GM23338 (cell line): ENCODE measurements at regions not wholly inside any gene's neighbourhood (a gene's known extent, or its start where the extent isn't known, plus 50 kb on each side); places are given as distances from the start of the nearest gene placed in this dataset.

Source experiments
- ATAC-seq: fragments of 200-7000 bp; cut with Tn5 transposase; 3 replicates; pipeline ENCODE4 v1.9.1; 2020
- DNase-seq: peaks from one replicate; pipeline ENCODE4 v3.0.0-alpha.2; 2015; ENCODE audit warnings: low spot score
- H2AFZ ChIP-seq: fragments of 200-600 bp; sonication (generic); 2 replicates; pipeline ENCODE4 v1.8.0; 2016; ENCODE audit warnings: antibody characterized with exemption, mild to moderate bottlenecking, moderate library complexity
- H3F3A ChIP-seq: fragments of 200-600 bp; sonication (generic); replicated peaks from 2 replicates; pipeline ENCODE4 v1.8.0; 2017; ENCODE audit warnings: antibody characterized with exemption, mixed run types, low read depth
- H3K27ac ChIP-seq: fragments of 200-600 bp; sonication (generic); 2 replicates; pipeline ENCODE4 v1.6.1; 2016; ENCODE audit warnings: low read depth
- H3K27me3 ChIP-seq: fragments of 200-600 bp; sonication (generic); 2 replicates; pipeline ENCODE4 v1.8.0; 2016; ENCODE audit warnings: mild to moderate bottlenecking, mixed run types, moderate library complexity; ENCODE audit not compliant: insufficient read depth
- H3K36me3 ChIP-seq: fragments of 200-600 bp; sonication (generic); 2 replicates; pipeline ENCODE4 v1.8.0; 2016; ENCODE audit warnings: mild to moderate bottlenecking; ENCODE audit not compliant: insufficient read depth
- H3K4me1 ChIP-seq: fragments of 200-600 bp; sonication (generic); 2 replicates; pipeline ENCODE4 v1.8.0; 2016; ENCODE audit warnings: mild to moderate bottlenecking, moderate library complexity; ENCODE audit not compliant: insufficient read depth
- H3K4me2 ChIP-seq: fragments of 200-600 bp; sonication (generic); 2 replicates; pipeline ENCODE4 v1.7.1; 2017; ENCODE audit warnings: mixed run types
- H3K4me3 ChIP-seq: fragments of 200-600 bp; sonication (generic); 2 replicates; pipeline ENCODE4 v1.6.1; 2016; ENCODE audit warnings: mixed run types
- H3K79me2 ChIP-seq: fragments of 200-600 bp; sonication (generic); replicated peaks from 2 replicates; pipeline ENCODE4 v1.8.0; 2017; ENCODE audit warnings: mild to moderate bottlenecking; ENCODE audit not compliant: insufficient read depth
- H3K9me2 ChIP-seq: fragments of 200-600 bp; sonication (generic); 2 replicates; pipeline ENCODE4 v1.8.0; 2017; ENCODE audit not compliant: insufficient read depth
- H4K20me1 ChIP-seq: fragments of 200-600 bp; sonication (generic); replicated peaks from 2 replicates; pipeline ENCODE4 v1.8.0; 2017; ENCODE audit warnings: mild to moderate bottlenecking; ENCODE audit not compliant: insufficient read depth
- H3K27ac Mint-ChIP-seq: 2 replicates; pipeline ENCODE4 v1.8.0; 2020; ENCODE audit warnings: inconsistent platforms, mild to moderate bottlenecking, moderate library complexity, mixed read lengths
- H3K27me3 Mint-ChIP-seq: 3 replicates; pipeline ENCODE4 v1.8.0; 2022; ENCODE audit warnings: low read depth, mild to moderate bottlenecking, moderate library complexity, mixed read lengths, inconsistent platforms; ENCODE audit not compliant: insufficient read depth, poor library complexity
- H3K36me3 Mint-ChIP-seq: 3 replicates; pipeline ENCODE4 v1.8.0; 2021; ENCODE audit warnings: low read depth, mild to moderate bottlenecking, inconsistent platforms, moderate library complexity, mixed read lengths
- H3K4me1 Mint-ChIP-seq: 3 replicates; pipeline ENCODE4 v1.8.0; 2020; ENCODE audit warnings: mild to moderate bottlenecking, inconsistent platforms, mixed read lengths
- H3K4me3 Mint-ChIP-seq: 3 replicates; pipeline ENCODE4 v1.8.0; 2021; ENCODE audit warnings: moderate library complexity, mild to moderate bottlenecking, inconsistent platforms, mixed read lengths
- H3K9me3 Mint-ChIP-seq: 3 replicates; pipeline ENCODE4 v1.8.0; 2020; ENCODE audit warnings: moderate library complexity, mild to moderate bottlenecking, inconsistent platforms, mixed read lengths
- CREB1 ChIP-seq: fragments of 250-450 bp; sonication (Bioruptor Pico); IDR thresholded peaks from 2 replicates; pipeline ENCODE4 v1.5.0; 2020; ENCODE audit warnings: low read depth, mild to moderate bottlenecking, moderate library complexity
- EZH2 ChIP-seq: fragments of 200-600 bp; sonication (generic); IDR thresholded peaks from one replicate; pipeline ENCODE4 v1.8.0; 2017; ENCODE audit warnings: antibody characterized with exemption, mild to moderate bottlenecking, low read depth; ENCODE audit not compliant: unreplicated experiment
- EZH2phosphoT487 ChIP-seq: fragments of 200-600 bp; sonication (generic); IDR thresholded peaks from one replicate; pipeline ENCODE4 v1.8.1; 2018; ENCODE audit warnings: antibody characterized with exemption; ENCODE audit not compliant: unreplicated experiment
- STAT1 ChIP-seq: IDR thresholded peaks from one replicate; pipeline ENCODE4 v1.6.1; 2016; ENCODE audit warnings: antibody characterized with exemption; ENCODE audit not compliant: unreplicated experiment
- ZNF114 ChIP-seq: fragments of 250-450 bp; sonication (Bioruptor Pico); IDR thresholded peaks from 2 replicates; pipeline ENCODE4 v1.5.0; 2020; ENCODE audit warnings: mild to moderate bottlenecking, moderate library complexity
- ZNF331 ChIP-seq: fragments of 250-450 bp; sonication (Bioruptor Pico); IDR thresholded peaks from 2 replicates; pipeline ENCODE4 v1.5.0; 2020; ENCODE audit warnings: low read depth, mild to moderate bottlenecking, moderate library complexity
- TF ChIP-seq, protein P1 (sequence below): fragments of 250-450 bp; sonication (Bioruptor Pico); IDR thresholded peaks from 2 replicates; pipeline ENCODE4 v1.5.0; 2020; ENCODE audit warnings: mild to moderate bottlenecking, moderate library complexity
- TF ChIP-seq, protein P2 (sequence below): IDR thresholded peaks from 2 replicates; pipeline ENCODE4 v1.6.1; 2016; ENCODE audit warnings: antibody characterized with exemption

DNA sequence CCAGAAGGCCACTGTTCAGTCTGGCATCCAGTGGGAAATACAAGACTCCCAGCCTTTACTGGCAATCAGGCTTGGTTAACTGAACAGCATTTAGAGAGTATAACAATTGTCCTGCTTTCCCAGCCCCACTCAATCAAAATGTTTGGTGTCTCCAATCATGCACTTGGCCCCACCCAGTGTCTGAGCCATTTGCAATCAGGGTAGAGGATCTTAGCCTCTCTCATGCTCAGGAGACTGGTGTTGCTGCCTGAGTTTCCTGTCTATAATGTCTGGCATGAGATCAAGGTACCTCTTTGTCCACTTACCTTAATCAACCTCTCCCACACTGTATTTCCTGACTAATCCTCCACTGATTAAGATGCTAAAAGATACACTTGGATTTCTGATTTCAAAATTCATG lies 290.2 kb upstream of the GHITM start:
- Histone ChIP-seq H3K4me1 (no peaks in the 10 kb centered on the region), H3K27ac (no peak overlapping the region), H4K20me1 (no peaks in the 10 kb centered on the region), H3K36me3 (no peaks in the 10 kb centered on the region), H3K4me2 (no peak overlapping the region), H3K79me2 (no peaks in the 10 kb centered on the region), H3K27me3 (no peaks in the 10 kb centered on the region), H3F3A (no peaks in the 10 kb centered on the region), H2AFZ (no peak overlapping the region), H3K9me2 (no peaks in the 10 kb centered on the region), H3K4me3 (no peak overlapping the region)
- H3K36me3 Mint-ChIP-seq: no peaks in the 10 kb centered on the region
- no peak overlapping the region for H3K4me3 Mint-ChIP-seq
- H3K27ac Mint-ChIP-seq: no peak overlapping the region
- no peaks in the 10 kb centered on the region for H3K27me3 Mint-ChIP-seq
- ATAC-seq (no peak), DNase-seq (no peak)
- H3K4me1 Mint-ChIP-seq: no peaks in the 10 kb centered on the region
- TF ChIP-seq EZH2: no peak
- TF ChIP-seq, protein P1, sequence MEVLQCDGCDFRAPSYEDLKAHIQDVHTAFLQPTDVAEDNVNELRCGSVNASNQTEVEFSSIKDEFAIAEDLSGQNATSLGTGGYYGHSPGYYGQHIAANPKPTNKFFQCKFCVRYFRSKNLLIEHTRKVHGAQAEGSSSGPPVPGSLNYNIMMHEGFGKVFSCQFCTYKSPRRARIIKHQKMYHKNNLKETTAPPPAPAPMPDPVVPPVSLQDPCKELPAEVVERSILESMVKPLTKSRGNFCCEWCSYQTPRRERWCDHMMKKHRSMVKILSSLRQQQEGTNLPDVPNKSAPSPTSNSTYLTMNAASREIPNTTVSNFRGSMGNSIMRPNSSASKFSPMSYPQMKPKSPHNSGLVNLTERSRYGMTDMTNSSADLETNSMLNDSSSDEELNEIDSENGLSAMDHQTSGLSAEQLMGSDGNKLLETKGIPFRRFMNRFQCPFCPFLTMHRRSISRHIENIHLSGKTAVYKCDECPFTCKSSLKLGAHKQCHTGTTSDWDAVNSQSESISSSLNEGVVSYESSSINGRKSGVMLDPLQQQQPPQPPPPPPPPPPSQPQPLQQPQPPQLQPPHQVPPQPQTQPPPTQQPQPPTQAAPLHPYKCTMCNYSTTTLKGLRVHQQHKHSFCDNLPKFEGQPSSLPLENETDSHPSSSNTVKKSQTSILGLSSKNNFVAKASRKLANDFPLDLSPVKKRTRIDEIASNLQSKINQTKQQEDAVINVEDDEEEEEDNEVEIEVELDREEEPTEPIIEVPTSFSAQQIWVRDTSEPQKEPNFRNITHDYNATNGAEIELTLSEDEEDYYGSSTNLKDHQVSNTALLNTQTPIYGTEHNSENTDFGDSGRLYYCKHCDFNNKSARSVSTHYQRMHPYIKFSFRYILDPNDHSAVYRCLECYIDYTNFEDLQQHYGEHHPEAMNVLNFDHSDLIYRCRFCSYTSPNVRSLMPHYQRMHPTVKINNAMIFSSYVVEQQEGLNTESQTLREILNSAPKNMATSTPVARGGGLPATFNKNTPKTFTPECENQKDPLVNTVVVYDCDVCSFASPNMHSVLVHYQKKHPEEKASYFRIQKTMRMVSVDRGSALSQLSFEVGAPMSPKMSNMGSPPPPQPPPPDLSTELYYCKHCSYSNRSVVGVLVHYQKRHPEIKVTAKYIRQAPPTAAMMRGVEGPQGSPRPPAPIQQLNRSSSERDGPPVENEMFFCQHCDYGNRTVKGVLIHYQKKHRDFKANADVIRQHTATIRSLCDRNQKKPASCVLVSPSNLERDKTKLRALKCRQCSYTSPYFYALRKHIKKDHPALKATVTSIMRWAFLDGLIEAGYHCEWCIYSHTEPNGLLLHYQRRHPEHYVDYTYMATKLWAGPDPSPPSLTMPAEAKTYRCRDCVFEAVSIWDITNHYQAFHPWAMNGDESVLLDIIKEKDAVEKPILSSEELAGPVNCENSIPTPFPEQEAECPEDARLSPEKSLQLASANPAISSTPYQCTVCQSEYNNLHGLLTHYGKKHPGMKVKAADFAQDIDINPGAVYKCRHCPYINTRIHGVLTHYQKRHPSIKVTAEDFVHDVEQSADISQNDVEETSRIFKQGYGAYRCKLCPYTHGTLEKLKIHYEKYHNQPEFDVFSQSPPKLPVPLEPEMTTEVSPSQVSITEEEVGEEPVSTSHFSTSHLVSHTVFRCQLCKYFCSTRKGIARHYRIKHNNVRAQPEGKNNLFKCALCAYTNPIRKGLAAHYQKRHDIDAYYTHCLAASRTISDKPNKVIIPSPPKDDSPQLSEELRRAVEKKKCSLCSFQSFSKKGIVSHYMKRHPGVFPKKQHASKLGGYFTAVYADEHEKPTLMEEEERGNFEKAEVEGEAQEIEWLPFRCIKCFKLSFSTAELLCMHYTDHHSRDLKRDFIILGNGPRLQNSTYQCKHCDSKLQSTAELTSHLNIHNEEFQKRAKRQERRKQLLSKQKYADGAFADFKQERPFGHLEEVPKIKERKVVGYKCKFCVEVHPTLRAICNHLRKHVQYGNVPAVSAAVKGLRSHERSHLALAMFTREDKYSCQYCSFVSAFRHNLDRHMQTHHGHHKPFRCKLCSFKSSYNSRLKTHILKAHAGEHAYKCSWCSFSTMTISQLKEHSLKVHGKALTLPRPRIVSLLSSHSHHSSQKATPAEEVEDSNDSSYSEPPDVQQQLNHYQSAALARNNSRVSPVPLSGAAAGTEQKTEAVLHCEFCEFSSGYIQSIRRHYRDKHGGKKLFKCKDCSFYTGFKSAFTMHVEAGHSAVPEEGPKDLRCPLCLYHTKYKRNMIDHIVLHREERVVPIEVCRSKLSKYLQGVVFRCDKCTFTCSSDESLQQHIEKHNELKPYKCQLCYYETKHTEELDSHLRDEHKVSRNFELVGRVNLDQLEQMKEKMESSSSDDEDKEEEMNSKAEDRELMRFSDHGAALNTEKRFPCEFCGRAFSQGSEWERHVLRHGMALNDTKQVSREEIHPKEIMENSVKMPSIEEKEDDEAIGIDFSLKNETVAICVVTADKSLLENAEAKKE (CRISPR knock-in tag): no peak
- TF ChIP-seq STAT1: no peak
- TF ChIP-seq ZNF114 (CRISPR knock-in tag): no peak
- peaks cover 15% of the 10 kb centered on the region for H3K9me3 Mint-ChIP-seq

DNA sequence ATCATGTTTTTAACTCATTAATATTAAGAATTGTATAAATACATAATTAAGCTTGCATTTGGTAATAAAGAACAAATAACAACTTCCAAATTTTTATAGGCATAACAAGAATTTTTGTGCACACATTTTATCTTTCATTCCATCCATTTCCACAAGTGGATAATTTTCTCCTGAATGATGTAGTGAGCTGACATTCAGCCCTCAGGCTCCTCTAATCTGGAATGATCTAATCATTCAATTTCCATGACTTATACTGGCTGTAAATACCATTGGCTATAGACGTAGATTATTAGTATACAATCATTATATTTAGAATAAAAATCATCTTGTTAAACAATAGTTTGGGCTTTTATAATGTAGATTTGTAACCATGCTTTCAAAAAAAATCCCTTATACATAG lies 287.2 kb upstream of the GHITM start:
- H3K4me1 ChIP-seq: no peaks in the 10 kb centered on the region
- DNase-seq (no peak), ATAC-seq (no peak)
- H4K20me1 ChIP-seq: no peaks in the 10 kb centered on the region
- no peak overlapping the region for H3K4me3 ChIP-seq
- no peaks in the 10 kb centered on the region for H3K79me2 ChIP-seq
- Mint-ChIP-seq H3K27me3 (no peaks in the 10 kb centered on the region), H3K9me3 (no peaks in the 10 kb centered on the region), H3K4me3 (no peak overlapping the region), H3K27ac (no peak overlapping the region), H3K36me3 (no peaks in the 10 kb centered on the region), H3K4me1 (no peaks in the 10 kb centered on the region)
- no peaks in the 10 kb centered on the region for H3K36me3 ChIP-seq
- no peaks in the 10 kb centered on the region for H3K27me3 ChIP-seq
- H3K27ac ChIP-seq: no peak overlapping the region
- H3F3A ChIP-seq: no peaks in the 10 kb centered on the region
- no peaks in the 10 kb centered on the region for H3K9me2 ChIP-seq
- H2AFZ ChIP-seq: no peak overlapping the region
- H3K4me2 ChIP-seq: no peak overlapping the region
- TF ChIP-seq EZH2phosphoT487 (no peak), ZNF331 (CRISPR knock-in tag) (no peak), STAT1 (no peak), CREB1 (CRISPR knock-in tag) (no peak)
- TF ChIP-seq, protein P2, sequence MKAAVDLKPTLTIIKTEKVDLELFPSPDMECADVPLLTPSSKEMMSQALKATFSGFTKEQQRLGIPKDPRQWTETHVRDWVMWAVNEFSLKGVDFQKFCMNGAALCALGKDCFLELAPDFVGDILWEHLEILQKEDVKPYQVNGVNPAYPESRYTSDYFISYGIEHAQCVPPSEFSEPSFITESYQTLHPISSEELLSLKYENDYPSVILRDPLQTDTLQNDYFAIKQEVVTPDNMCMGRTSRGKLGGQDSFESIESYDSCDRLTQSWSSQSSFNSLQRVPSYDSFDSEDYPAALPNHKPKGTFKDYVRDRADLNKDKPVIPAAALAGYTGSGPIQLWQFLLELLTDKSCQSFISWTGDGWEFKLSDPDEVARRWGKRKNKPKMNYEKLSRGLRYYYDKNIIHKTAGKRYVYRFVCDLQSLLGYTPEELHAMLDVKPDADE: no peak
